Urothelium cell line (cell line): ENCODE measurements at regions not wholly inside any gene's neighbourhood (a gene's known extent, or its start where the extent isn't known, plus 50 kb on each side); places are given as distances from the start of the nearest gene placed in this dataset.
A peak's percentile ranks its signal among the peaks of the same experiment; 100 is the strongest.

ENCODE experiments used
- DNase-seq: peaks from one replicate; pipeline ENCODE4 v3.0.0; 2011; ENCODE audit warnings: low spot score, mixed read lengths
- FAIRE-seq: peaks from 2 replicates; lab custom pipeline; 2011; peaks lifted over from hg19 to GRCh38; lab: Jason Lieb, UNC

- FAIRE-seq (no peak), DNase-seq (no peak)
Observed at GRCh38 chr2:107359021-107359420, 467.7 kb upstream of the RGPD4 start.

GRCh38 chr2:107361751-107362381 lies 464.8 kb upstream of the RGPD4 start:
- no peak for FAIRE-seq
- no peak for DNase-seq

GRCh38 chr2:107362993-107363392 lies 463.7 kb upstream of the RGPD4 start:
- FAIRE-seq: no peak
- no peak for DNase-seq

- DNase-seq (no peak), FAIRE-seq (no peak)
Observed at GRCh38 chr2:107363806-107364205, 462.9 kb upstream of the RGPD4 start.

GRCh38 chr2:107364361-107364950 lies 462.2 kb upstream of the RGPD4 start:
- peak; percentile 81 for FAIRE-seq
- no peak for DNase-seq

GRCh38 chr2:107374249-107374648 lies 452.4 kb upstream of the RGPD4 start:
- DNase-seq (no peak), FAIRE-seq (no peak)

- FAIRE-seq: no peak
- no peak for DNase-seq
Observed at GRCh38 chr2:107376909-107377308, 449.8 kb upstream of the RGPD4 start.

GRCh38 chr2:107380912-107381311 lies 445.8 kb upstream of the RGPD4 start:
- DNase-seq (no peak), FAIRE-seq (peak; percentile 78)

GRCh38 chr2:107383691-107384090 lies 443.0 kb upstream of the RGPD4 start:
- FAIRE-seq (no peak), DNase-seq (no peak)

GRCh38 chr2:107384422-107384821 lies 442.3 kb upstream of the RGPD4 start:
- FAIRE-seq: no peak
- DNase-seq: no peak

GRCh38 chr2:107385921-107386320 lies 440.8 kb upstream of the RGPD4 start:
- FAIRE-seq (no peak), DNase-seq (no peak)

GRCh38 chr2:107392241-107392704 lies 434.4 kb upstream of the RGPD4 start:
- DNase-seq (no peak), FAIRE-seq (no peak)

GRCh38 chr2:107393516-107393915 lies 433.2 kb upstream of the RGPD4 start:
- no peak for DNase-seq
- peak; percentile 30 for FAIRE-seq

- FAIRE-seq (no peak), DNase-seq (no peak)
Observed at GRCh38 chr2:107398683-107399082, 428.0 kb upstream of the RGPD4 start.

GRCh38 chr2:107402330-107402729 lies 424.4 kb upstream of the RGPD4 start:
- FAIRE-seq: no peak
- DNase-seq: no peak

GRCh38 chr2:107405261-107405660 lies 421.4 kb upstream of the RGPD4 start:
- FAIRE-seq (no peak), DNase-seq (no peak)

GRCh38 chr2:107407017-107407416 lies 419.7 kb upstream of the RGPD4 start:
- FAIRE-seq (no peak), DNase-seq (no peak)

- FAIRE-seq: no peak
- no peak for DNase-seq
Observed at GRCh38 chr2:107407974-107408373, 418.7 kb upstream of the RGPD4 start.

- no peak for DNase-seq
- no peak for FAIRE-seq
Observed at GRCh38 chr2:107411267-107411666, 415.4 kb upstream of the RGPD4 start.

GRCh38 chr2:107412209-107412904 lies 414.3 kb upstream of the RGPD4 start:
- DNase-seq: no peak
- no peak for FAIRE-seq

GRCh38 chr2:107412981-107413380 lies 413.7 kb upstream of the RGPD4 start:
- FAIRE-seq: no peak
- DNase-seq: no peak

GRCh38 chr2:107414376-107414775 lies 412.3 kb upstream of the RGPD4 start:
- peak; percentile 19 for DNase-seq
- FAIRE-seq: no peak
